Activated CD4-positive, alpha-beta T cell treated with anti-CD3 and anti-CD28 coated beads for 4 hours (primary cell): ENCODE measurements at regions not wholly inside any gene's neighbourhood (a gene's known extent, or its start where the extent isn't known, plus 50 kb on each side); places are given as distances from the start of the nearest gene placed in this dataset.

Source experiments
- DNase-seq, 2 donors: peaks; one replicate each; pipeline ENCODE4 v3.0.0-alpha.2; 2020

DNA sequence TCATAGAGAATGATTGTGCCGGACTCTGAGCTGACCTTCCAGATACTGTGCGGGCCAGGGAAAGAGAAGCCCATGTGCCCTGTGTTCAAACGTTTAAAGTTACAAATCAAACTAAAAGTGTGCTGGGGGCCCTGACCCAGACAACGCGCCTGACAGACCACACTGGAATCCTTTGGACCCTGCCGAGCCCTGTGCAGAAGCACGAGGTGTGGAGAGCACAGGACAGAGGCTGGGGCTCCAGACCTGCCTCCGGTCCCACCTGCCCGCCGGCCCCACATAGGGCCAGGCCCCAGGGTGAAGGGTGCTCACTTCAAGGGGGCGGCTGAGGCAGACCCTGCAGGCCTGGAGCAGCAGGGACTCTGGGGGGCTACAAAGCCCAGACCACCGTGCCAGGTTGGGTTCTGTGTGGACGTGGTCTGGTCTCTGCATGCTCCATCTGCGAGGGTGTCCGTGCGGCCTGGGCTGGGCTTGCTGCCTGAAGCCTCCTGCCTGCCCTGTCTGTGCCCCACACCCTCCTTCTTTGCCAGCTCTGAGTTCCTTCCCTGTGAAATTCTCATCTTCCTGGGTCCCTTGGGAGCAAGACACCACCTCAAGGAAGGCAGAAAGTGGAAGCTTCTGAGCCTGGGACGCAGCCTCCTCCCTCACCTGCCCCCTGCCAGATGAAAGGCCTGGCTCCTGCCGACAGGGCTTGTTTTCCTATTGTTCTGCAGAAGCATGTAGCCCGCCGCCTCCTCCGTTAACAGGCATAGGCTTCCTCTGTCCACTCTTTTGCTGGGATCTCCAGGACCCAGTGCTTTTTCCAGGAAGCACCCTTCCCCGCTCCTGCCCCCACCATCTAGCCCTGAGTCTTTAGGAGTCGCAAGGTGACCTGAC lies 186.2 kb downstream of the ERMARD start:
- no peak for DNase-seq

DNA sequence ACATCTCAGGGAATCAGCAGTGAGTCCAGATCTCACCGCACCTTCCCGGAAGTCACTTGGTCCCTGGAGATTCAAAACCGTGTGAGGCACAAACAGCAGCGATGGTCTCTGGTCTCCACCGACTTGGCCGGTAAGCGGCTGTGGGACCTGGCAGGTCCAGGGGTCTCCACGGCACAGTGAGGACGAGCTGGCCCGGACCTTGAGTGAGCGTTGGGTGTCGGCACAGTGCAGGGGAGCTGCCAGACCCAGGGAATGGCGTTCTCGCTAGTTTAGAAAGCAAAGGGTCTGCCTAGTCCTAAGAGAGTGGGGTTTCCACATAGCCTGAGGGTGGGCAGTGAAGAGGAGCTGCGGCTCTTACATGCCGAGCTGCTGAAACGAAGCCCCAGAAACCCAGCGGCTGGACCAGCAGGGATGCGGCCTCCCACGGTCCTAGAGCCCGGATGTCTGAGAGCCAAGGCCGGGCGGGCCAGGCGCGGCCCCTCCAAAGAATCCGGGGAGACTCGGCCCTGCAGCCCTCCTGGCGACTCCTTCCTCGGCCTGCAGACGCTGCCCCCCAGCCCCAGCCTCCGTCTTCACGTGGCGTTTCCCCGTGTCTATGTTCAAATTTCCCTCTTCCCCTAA lies 185.0 kb downstream of the ERMARD start:
- no peak for DNase-seq

DNA sequence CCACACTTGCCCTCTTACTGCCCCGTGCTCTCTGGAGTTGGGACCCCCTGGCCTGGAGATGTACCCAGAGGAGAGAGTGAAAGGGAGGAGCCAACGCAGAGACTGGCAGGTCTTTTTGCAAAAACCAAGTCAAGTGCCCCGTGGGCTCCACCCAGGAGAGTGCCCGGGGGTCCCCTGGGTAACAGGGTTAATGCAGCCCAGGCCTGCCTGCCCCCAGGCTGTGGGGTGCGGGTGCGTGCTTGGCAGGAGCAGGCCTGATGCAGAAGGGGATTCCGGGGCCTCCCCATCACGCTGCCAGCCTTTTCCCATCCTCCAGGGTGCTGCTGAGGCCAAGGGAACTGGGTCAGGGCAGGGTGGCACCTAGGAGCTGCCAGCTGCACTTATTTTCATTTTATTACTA lies 184.4 kb downstream of the ERMARD start:
- no peak for DNase-seq

- no peak for DNase-seq
Observed at GRCh38 chr6:169935348-169935718, 183.9 kb downstream of the ERMARD start.

- no peak for DNase-seq
Observed at GRCh38 chr6:169934699-169935347, 183.4 kb downstream of the ERMARD start.

DNA sequence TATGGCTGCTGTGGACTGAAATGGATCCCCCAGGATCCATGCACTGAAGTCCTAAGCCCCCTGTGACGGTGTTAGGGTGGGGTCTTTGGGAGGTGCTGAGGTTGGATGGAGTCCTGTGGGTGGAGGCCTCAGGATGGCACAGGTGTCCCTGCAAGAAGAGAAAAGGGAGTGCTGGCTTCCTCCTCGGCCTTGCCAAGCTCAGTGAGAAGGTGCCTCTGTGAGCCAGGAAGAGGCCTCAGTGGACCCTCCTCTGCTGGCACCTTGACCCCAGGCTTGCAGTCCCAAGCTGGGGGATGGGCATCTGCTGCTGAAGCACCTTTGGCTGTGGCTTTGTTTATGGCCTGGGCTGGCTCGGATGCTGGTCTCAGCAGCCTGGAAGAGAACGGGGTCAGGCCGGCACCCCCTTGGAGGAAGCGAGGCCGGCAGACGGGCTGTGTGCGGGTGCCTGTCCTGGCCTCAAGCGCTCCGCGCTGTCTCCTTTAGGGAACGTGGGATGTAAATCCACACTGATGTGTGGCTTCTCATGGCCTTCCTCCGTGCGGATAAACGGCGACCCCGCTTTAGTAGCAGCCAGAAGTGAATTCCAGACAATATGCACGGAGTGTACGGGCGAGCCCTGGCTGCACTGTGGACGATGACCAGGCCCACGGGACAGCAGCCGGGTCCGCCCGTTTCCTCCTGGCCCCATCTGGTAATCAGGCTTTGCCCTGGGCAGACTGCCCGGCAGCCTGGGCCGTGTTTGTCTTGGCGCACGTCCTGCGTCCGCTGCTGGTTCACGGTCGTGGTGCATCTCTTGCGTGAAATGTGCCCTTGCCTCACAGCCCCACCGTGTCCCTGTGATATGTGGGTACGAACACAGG lies 182.6 kb downstream of the ERMARD start:
- no peak for DNase-seq

GRCh38 chr6:169933251-169933821 lies 181.9 kb downstream of the ERMARD start:
- no peak for DNase-seq

DNA sequence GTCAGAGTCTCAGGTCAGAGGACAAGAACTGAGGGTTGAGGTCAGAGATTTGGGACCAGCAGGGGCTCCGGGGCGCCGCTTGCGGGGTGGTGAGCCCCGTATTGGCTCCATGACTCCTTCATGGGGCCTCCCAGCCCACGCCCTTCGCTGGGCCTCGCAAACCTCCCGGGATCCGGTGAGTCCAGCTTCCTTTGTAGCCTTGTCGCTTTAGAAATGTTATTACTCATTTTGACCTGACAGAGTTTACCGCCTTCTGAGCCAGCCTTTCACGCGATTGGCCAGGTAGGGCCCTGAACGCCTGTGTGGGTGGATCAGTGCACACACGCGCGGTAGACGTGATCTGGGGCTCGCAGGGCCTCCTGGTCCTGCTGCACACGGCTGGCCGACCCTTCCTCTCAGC lies 181.1 kb downstream of the ERMARD start:
- no peak for DNase-seq

- no peak for DNase-seq
Observed at GRCh38 chr6:169931261-169931660, 179.8 kb downstream of the ERMARD start.

GRCh38 chr6:169930799-169931198 lies 179.4 kb downstream of the ERMARD start:
- DNase-seq: no peak

GRCh38 chr6:169927711-169928110 lies 176.3 kb downstream of the ERMARD start:
- no peak for DNase-seq

- no peak for DNase-seq
Observed at GRCh38 chr6:169926617-169927417, 175.4 kb downstream of the ERMARD start.

DNA sequence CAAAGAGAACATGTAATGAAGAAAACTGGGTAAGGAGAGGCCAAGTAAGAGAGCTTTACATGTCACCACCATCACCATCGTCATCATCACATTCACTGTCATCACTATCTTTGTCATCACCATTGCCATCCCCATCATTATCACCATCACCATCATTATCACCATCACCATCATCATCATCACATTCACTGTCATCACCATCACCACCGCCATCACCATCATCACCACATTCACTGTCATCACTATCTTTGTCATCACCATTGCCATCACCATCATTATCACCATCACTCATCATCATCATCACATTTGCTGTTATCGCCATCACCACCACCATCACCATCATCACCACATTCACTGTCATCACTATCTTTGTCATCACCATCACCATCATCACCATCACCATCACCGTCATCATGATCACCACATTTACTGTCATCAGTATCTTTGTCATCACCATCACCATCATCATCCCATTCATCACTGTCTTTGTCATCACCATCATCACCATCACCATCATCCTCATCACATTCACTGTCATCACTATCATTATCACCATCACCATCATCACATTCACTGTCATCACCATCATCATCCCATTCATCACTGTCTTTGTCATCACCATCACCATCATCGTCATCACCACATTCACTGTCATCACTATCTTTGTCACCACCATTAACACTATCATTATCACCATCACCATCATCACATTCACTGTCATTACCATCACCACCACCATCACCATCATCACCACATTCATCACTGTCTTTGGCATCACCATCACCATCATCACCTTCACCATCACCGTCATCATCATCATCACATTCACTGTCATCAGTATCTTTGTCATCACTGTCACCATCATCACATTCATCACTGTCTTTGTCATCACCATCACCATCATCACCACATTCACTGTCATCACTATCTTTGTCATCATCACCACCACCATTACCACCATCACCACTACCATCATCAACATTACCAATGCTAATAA lies 172.3 kb downstream of the ERMARD start:
- DNase-seq: no peak

GRCh38 chr6:169921853-169922824 lies 170.7 kb downstream of the ERMARD start:
- DNase-seq: no peak

DNA sequence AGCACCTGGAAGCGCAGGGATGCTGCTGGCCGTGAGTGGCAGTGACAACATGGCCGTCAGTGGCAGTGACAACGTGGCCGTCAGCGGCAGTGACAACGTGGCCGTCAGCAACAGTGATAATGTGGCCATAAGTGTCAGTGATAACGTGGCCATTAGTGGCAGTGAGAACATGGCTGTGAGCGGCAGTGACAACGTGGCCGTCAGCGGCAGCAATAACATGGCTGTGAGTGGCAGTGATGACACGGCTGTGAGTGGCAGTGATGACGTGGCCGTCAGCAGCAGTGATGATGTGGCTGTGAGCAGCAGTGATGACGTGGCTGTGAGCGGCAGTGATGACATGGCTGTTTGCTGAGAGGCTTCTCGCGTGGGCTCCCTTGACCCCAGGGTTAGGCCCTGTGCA lies 169.8 kb downstream of the ERMARD start:
- no peak for DNase-seq

DNA sequence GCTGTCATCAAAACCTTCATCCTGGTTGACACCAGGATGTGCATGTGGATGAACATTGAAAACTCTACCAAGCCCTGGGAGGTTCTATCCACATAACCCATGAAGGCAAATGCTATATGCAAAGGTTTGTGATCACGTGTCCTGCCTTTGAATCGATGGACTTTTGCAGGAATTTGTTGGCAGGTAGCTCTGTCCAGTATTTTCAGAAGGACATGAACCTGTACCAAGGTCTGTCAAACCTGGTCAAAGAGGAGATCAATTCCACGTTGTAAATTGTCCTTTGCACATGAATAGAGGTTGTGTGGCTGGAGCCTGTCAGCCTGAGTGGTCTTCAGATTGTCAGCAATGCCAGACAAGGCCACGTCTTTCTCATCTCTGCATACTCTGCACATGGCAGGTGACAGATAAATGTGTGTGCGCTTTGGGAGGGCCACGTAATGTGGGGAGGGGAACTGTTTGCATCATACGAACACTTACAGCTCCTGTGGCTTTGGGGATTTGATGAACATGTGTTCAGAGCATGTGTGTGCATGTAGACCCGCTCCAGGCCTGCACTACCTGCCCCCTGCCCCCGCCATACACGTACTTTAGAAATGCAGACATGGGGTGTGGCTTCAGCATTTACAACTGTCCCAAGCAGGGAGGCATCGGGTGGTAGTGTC lies 169.1 kb downstream of the ERMARD start:
- no peak for DNase-seq

GRCh38 chr6:169918954-169919549 lies 167.6 kb downstream of the ERMARD start:
- DNase-seq: no peak

DNA sequence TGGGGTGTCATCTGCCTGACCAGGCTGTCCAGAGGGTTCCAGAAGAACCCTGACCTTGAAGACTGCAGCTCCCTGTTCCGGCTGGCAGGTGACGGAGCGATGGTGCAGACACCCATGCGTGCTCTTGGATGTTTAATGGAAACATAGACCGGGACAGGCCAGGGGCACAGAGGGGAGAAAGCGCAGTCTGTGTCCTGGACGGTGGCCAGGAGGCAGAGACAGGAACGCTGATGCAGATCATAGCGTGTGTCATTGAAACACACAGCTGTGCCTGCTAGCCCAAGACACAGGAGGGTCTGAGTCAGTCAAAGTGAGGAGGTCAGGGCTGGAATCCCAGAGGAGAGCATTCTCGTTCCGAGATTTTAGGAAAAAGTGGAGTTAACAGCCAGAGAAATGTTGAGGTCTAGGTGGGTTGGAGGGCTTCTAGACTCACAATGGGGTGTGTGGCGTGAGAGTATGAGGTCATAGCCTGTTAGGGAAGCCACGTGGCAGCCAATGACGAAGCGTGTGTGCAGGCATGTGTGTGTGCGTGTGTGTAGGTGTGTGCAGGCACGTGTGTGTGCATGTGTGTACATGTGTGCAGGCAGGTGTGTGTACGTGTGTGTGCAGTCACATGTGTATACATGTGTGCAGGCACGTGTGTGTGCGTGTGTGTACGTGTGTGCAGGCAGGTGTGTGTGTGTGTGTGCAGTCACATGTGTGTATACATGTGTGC lies 167.0 kb downstream of the ERMARD start:
- no peak for DNase-seq
